IMR-90 (cell line): ENCODE measurements at regions not wholly inside any gene's neighbourhood (a gene's known extent, or its start where the extent isn't known, plus 50 kb on each side); places are given as distances from the start of the nearest gene placed in this dataset.

Experiments
- BHLHE40 ChIP-seq: fragments of 150-350 bp; IDR thresholded peaks from 2 replicates; pipeline ENCODE4 v1.6.1; 2016; ENCODE audit warnings: mild to moderate bottlenecking, low read depth, low read length
- CEBPB ChIP-seq: IDR thresholded peaks from 2 replicates; pipeline ENCODE4 v1.6.1; 2012; ENCODE audit warnings: low read depth, low read length, improper control_type of control experiment
- CHD1 ChIP-seq: IDR thresholded peaks from 2 replicates; pipeline ENCODE4 v1.6.1; 2012; ENCODE audit warnings: low read depth, low read length, improper control_type of control experiment
- CTCF ChIP-seq: conservative IDR thresholded peaks from 2 replicates; pipeline ENCODE4 v1.5.1; 2012; ENCODE audit warnings: mild to moderate bottlenecking, low read depth, low read length, improper control_type of control experiment
- MAFK ChIP-seq: IDR thresholded peaks from 2 replicates; pipeline ENCODE4 v1.6.1; 2012; ENCODE audit warnings: low read depth, low read length, improper control_type of control experiment
- MAZ ChIP-seq: IDR thresholded peaks from 2 replicates; pipeline ENCODE4 v1.6.1; 2012; ENCODE audit warnings: low read depth, mild to moderate bottlenecking, low read length, improper control_type of control experiment, moderate library complexity, borderline replicate concordance
- MXI1 ChIP-seq: IDR thresholded peaks from 2 replicates; pipeline ENCODE4 v1.6.1; 2012; ENCODE audit warnings: low read depth, mild to moderate bottlenecking, low read length, moderate library complexity, borderline replicate concordance
- NFE2L2 ChIP-seq: fragments of 150-350 bp; IDR thresholded peaks from 2 replicates; pipeline ENCODE4 v1.6.1; 2016; ENCODE audit warnings: low read depth, mild to moderate bottlenecking, low read length
- POLR2A ChIP-seq: IDR thresholded peaks from 2 replicates; pipeline ENCODE4 v1.6.1; 2012; ENCODE audit warnings: mild to moderate bottlenecking, low read depth, low read length
- RAD21 ChIP-seq: IDR thresholded peaks from 2 replicates; pipeline ENCODE4 v1.6.1; 2012; ENCODE audit warnings: low read length, improper control_type of control experiment
- RCOR1 ChIP-seq: IDR thresholded peaks from 2 replicates; pipeline ENCODE4 v1.6.1; 2012; ENCODE audit warnings: mild to moderate bottlenecking, low read length, improper control_type of control experiment; ENCODE audit not compliant: insufficient replicate concordance
- RFX5 ChIP-seq: IDR thresholded peaks from 2 replicates; pipeline ENCODE4 v1.8.0; 2012; ENCODE audit warnings: low read depth, mild to moderate bottlenecking, low read length, moderate library complexity
- SMC3 ChIP-seq: fragments of 150-350 bp; IDR thresholded peaks from 2 replicates; pipeline ENCODE4 v1.6.1; 2016; ENCODE audit warnings: low read depth, mild to moderate bottlenecking, antibody characterized with exemption, low read length, moderate library complexity
- USF2 ChIP-seq: fragments of 150-350 bp; IDR thresholded peaks from 2 replicates; pipeline ENCODE4 v1.6.1; 2017; ENCODE audit warnings: mild to moderate bottlenecking, antibody characterized with exemption, low read length, low read depth

- TF ChIP-seq CTCF (no peak), POLR2A (no peak), RFX5 (no peak), CEBPB (no peak), MXI1 (no peak), RCOR1 (no peak), MAFK (no peak), RAD21 (no peak), BHLHE40 (no peak), USF2 (no peak), SMC3 (no peak), CHD1 (no peak), MAZ (no peak), NFE2L2 (no peak)
These were observed 393.8 kb upstream of the CNKSR2 start for GRCh38 chrX:20980426-20980825.
